Type B pancreatic cell (in vitro differentiated cells): ENCODE measurements at regions not wholly inside any gene's neighbourhood (a gene's known extent, or its start where the extent isn't known, plus 50 kb on each side); places are given as distances from the start of the nearest gene placed in this dataset.

Experiments
- DNase-seq: peaks from one replicate; pipeline ENCODE4 v3.0.0; 2021; ENCODE audit warnings: mixed read lengths; ENCODE audit not compliant: unreplicated experiment; ENCODE audit errors: extremely low spot score
- H3K27ac Mint-ChIP-seq: 2 replicates; pipeline ENCODE4 v1.8.0; 2021; ENCODE audit warnings: mild to moderate bottlenecking, mixed read lengths
- H3K27me3 Mint-ChIP-seq: 2 replicates; pipeline ENCODE4 v1.8.0; 2021; ENCODE audit warnings: mixed read lengths
- H3K36me3 Mint-ChIP-seq: 2 replicates; pipeline ENCODE4 v1.8.0; 2021; ENCODE audit warnings: mixed read lengths
- H3K4me1 Mint-ChIP-seq: one replicate; pipeline ENCODE4 v1.8.0; 2021; ENCODE audit warnings: mixed read lengths; ENCODE audit not compliant: unreplicated experiment
- H3K4me3 Mint-ChIP-seq: 2 replicates; pipeline ENCODE4 v1.8.0; 2021; ENCODE audit warnings: mild to moderate bottlenecking, mixed read lengths
- H3K9me3 Mint-ChIP-seq: 2 replicates; pipeline ENCODE4 v1.8.0; 2021; ENCODE audit warnings: mixed read lengths
- TF ChIP-seq, protein P1 (sequence below): fragments of 200-600 bp; sonication (generic); conservative IDR thresholded peaks from 2 replicates; pipeline ENCODE4 v1.5.0; 2021; ENCODE audit warnings: antibody characterized with exemption, mild to moderate bottlenecking

DNA sequence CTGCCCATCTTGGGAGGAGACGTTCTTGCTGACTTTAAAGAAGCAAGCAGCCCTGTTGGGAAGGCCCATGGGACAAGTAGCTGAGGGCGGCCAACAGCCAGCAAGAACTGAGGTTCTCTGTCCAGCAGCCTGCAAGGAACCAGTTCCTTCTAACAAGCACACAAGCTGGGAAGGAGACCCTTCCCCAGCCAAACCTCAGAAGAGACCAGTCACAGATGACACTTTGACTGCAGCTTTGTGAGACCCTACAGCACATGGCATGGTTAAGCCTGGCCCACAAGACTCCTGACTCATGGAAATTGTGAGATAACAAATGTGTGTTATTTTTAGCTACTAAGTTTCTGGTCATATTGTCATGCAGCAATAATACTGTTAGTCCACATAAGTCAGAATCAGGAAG lies 99.9 kb downstream of the PRLHR start:
- H3K9me3 Mint-ChIP-seq: no peaks in the 10 kb centered on the region
- H3K27me3 Mint-ChIP-seq: peaks cover 3% of the 10 kb centered on the region
- TF ChIP-seq, protein P1, sequence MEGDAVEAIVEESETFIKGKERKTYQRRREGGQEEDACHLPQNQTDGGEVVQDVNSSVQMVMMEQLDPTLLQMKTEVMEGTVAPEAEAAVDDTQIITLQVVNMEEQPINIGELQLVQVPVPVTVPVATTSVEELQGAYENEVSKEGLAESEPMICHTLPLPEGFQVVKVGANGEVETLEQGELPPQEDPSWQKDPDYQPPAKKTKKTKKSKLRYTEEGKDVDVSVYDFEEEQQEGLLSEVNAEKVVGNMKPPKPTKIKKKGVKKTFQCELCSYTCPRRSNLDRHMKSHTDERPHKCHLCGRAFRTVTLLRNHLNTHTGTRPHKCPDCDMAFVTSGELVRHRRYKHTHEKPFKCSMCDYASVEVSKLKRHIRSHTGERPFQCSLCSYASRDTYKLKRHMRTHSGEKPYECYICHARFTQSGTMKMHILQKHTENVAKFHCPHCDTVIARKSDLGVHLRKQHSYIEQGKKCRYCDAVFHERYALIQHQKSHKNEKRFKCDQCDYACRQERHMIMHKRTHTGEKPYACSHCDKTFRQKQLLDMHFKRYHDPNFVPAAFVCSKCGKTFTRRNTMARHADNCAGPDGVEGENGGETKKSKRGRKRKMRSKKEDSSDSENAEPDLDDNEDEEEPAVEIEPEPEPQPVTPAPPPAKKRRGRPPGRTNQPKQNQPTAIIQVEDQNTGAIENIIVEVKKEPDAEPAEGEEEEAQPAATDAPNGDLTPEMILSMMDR: no peak
- H3K36me3 Mint-ChIP-seq: peaks cover 3% of the 10 kb centered on the region
- H3K27ac Mint-ChIP-seq: no peak overlapping the region
- H3K4me1 Mint-ChIP-seq: peaks cover 5% of the 10 kb centered on the region
- DNase-seq: no peak
- no peak overlapping the region for H3K4me3 Mint-ChIP-seq

DNA sequence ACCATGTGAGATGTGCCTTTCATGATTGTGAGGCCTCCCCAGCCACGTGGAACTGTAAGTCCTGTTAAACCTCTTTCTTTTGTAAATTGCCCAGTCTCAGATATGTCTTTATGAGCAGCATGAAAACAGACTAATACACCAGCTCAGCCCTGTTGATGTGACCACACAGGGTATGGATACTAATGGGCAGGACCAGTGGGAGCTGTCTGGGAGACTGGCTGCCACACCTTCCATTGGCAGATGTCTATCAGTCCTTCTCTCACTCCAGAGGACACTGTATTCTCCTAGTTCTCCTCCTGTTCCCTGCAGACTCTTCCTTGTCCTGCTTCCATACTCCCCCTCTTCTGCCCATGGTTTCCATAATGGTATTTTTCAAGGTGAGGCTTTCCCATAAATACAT lies 104.4 kb downstream of the PRLHR start:
- H3K27ac Mint-ChIP-seq: no peak overlapping the region
- no peaks in the 10 kb centered on the region for H3K27me3 Mint-ChIP-seq
- H3K4me1 Mint-ChIP-seq: peaks cover 5% of the 10 kb centered on the region

DNA sequence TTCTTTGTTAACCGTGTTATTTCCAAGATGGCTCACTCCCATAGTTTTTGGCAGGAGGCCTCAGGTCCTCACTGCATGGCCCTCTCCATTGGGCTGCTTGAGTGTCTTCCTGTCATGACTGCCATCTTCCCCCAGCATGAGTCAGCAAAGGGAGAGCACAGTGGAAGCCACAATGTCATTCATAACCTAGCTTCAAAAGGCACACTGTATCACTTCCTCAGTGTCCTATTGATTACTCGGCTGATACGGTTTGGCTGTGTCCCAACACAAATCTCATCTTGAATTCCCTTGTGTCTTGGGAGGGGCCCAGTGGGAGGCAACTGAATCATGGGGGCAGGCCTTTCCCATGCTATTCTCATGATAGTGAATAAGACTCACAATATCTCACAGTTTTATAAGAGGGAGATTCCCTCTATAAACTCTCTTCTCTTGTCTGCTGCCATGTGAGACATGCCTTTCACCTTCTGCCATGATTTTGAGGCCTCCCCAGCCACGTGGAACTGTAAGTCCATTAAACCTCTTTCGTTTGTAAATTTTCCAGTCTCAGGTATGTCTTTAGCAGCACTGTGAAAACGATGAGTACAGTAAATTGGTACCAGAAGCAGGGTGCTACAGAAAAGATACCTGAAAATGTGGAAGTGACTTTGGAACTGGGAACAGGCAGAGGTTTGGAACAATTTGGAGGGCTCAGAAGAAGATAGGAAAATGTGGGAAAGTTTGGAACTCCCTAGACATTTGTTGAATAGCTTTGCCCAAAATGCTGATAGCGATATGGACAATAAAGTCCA lies 106.5 kb downstream of the PRLHR start:
- Mint-ChIP-seq H3K36me3 (no peaks in the 10 kb centered on the region), H3K9me3 (peaks cover 13% of the 10 kb centered on the region), H3K27me3 (peaks cover 3% of the 10 kb centered on the region), H3K4me1 (no peaks in the 10 kb centered on the region), H3K27ac (no peak overlapping the region), H3K4me3 (no peak overlapping the region)
- TF ChIP-seq, protein P1: no peak
- DNase-seq: no peak

More for the DNA sequence above, 104.4 kb downstream of the PRLHR start:
- no peak for DNase-seq
- Mint-ChIP-seq H3K36me3 (no peaks in the 10 kb centered on the region), H3K4me3 (no peak overlapping the region), H3K9me3 (peaks cover 9% of the 10 kb centered on the region)
- TF ChIP-seq, protein P1: no peak

DNA sequence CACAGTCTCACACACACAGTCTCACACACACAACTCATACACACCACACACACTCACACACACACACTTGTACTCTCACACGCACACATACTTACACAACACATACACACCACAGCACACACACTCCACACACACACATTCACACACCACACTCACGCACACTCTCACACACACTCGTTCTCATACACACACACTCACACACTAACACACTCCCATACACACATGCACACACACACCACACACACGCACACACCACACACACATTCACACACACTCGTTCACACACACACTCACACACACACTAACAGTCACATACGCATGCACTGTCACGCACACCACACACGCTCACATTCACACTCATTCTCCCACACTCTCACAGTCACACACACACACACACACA lies 109.8 kb downstream of the PRLHR start:
- Mint-ChIP-seq H3K4me1 (no peaks in the 10 kb centered on the region), H3K27me3 (peaks cover 3% of the 10 kb centered on the region), H3K36me3 (no peaks in the 10 kb centered on the region), H3K27ac (no peak overlapping the region), H3K9me3 (peaks cover 13% of the 10 kb centered on the region), H3K4me3 (no peak overlapping the region)
- DNase-seq: no peak
- TF ChIP-seq, protein P1: no peak

DNA sequence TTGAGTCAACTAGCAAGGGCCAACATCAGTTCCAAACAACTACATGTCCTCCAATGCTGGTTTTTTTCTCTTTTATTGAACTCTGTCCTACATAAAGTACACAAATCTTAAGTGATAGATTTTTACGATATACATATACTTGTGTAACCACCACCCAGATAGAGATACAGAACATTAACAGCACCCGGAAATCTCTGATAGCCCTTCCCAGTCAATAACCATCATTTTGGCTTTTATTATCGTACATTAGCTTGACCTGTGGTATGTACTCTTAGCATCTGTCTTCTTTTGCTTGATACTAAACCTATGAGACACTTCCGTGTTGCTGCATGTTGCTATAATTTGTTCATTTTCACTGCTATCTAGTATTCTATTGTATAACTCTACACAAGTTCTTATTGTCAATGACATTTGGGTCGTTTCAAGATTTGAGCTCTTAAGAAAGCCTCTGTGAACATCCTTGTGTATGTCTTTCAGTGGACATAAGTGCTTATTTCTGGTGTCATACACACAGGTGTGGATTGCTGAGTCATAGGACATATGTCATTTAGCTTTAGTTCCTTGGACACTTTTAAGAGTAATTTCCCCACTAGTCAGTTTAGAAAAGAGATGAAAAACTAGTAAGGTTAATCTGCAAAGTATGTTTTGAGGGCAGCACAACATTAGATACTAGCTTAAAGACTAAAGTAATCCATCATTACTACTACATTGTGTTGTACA lies 111.1 kb downstream of the PRLHR start:
- Mint-ChIP-seq H3K4me3 (no peak overlapping the region), H3K27me3 (peaks cover 6% of the 10 kb centered on the region), H3K27ac (no peak overlapping the region), H3K36me3 (no peaks in the 10 kb centered on the region), H3K9me3 (peaks cover 13% of the 10 kb centered on the region), H3K4me1 (no peaks in the 10 kb centered on the region)
- TF ChIP-seq, protein P1: no peak
- no peak for DNase-seq
